ENCODE measurements at regions not wholly inside any gene's neighbourhood (a gene's known extent, or its start where the extent isn't known, plus 50 kb on each side); places are given as distances from the start of the nearest gene placed in this dataset.

GRCh38 chr2:120534457-120534856 is 188.5 kb downstream of the INHBB start:
- TF ChIP-seq CTCF (conservative IDR thresholded peaks at IDR 0.05; ENCODE audit: low read depth, low read length) (no peak), EZH2 (IDR thresholded peaks at IDR 0.05; ENCODE audit: low read length, unreplicated experiment) (no peak), EZH2phosphoT487 (IDR thresholded peaks at IDR 0.05; ENCODE audit: borderline replicate concordance, low read length) (no peak)

Data from PC-3 (cell line).